Fibroblast of lung (primary cell): ENCODE measurements at regions not wholly inside any gene's neighbourhood (a gene's known extent, or its start where the extent isn't known, plus 50 kb on each side); places are given as distances from the start of the nearest gene placed in this dataset.

ENCODE experiments used
- DNase-seq, 2 donors: peaks; one replicate each; pipeline versions ENCODE4 v3.0.0 to v3.0.0-alpha.2; 2010; ENCODE audit warnings: low read depth in 2 of 2
- H2AFZ ChIP-seq: 2 replicates; pipeline ENCODE4 v1.5.1; 2012; ENCODE audit warnings: low read length, control low read depth, inconsistent platforms
- H3K27ac ChIP-seq: 2 replicates; pipeline ENCODE4 v1.5.1; 2011; ENCODE audit warnings: low read length, control low read depth; ENCODE audit not compliant: insufficient read depth
- H3K27me3 ChIP-seq: 2 replicates; pipeline ENCODE4 v1.5.1; 2011; ENCODE audit warnings: mild to moderate bottlenecking, low read length; ENCODE audit not compliant: control insufficient read depth, insufficient read depth
- H3K36me3 ChIP-seq: 2 replicates; pipeline ENCODE4 v1.5.1; 2011; ENCODE audit warnings: low read length; ENCODE audit not compliant: control insufficient read depth, insufficient read depth
- H3K4me1 ChIP-seq: 2 replicates; pipeline ENCODE4 v1.5.1; 2011; ENCODE audit warnings: low read length; ENCODE audit not compliant: control insufficient read depth, insufficient read depth; ENCODE audit errors: extremely low read depth
- H3K4me2 ChIP-seq: 2 replicates; pipeline ENCODE4 v1.5.1; 2011; ENCODE audit warnings: low read length, control low read depth; ENCODE audit not compliant: insufficient read depth; ENCODE audit errors: extremely low read depth
- H3K4me3 ChIP-seq, 4 experiments: fragments of 200-600 bp in 1 of 4; sonication (generic) in 1 of 4; replicated peaks in 1 of 4; 2 replicates each; pipeline ENCODE4 v1.5.1; 2011 to 2016; ENCODE audit warnings: low read length in 4 of 4, low read depth in 3 of 4, mild to moderate bottlenecking in 3 of 4, control low read depth in 2 of 4, inconsistent platforms in 1 of 4, mixed read lengths in 1 of 4; ENCODE audit not compliant: insufficient read depth in 1 of 4; ENCODE audit errors: control extremely low read depth in 1 of 4
- H3K79me2 ChIP-seq: 2 replicates; pipeline ENCODE4 v1.5.1; 2012; ENCODE audit warnings: mild to moderate bottlenecking, low read length, inconsistent platforms; ENCODE audit not compliant: control insufficient read depth, insufficient read depth
- H3K9ac ChIP-seq: 2 replicates; pipeline ENCODE4 v1.5.1; 2011; ENCODE audit warnings: mild to moderate bottlenecking, low read length, control low read depth; ENCODE audit not compliant: insufficient read depth
- H3K9me3 ChIP-seq: 2 replicates; pipeline ENCODE4 v1.5.1; 2012; ENCODE audit warnings: low read depth, low read length; ENCODE audit not compliant: control insufficient read depth, insufficient read depth
- H4K20me1 ChIP-seq: 2 replicates; pipeline ENCODE4 v1.5.1; 2011; ENCODE audit warnings: low read length; ENCODE audit not compliant: control insufficient read depth, insufficient read depth; ENCODE audit errors: extremely low read depth
- CTCF ChIP-seq, 2 donors: IDR thresholded peaks in 1 of 2; conservative IDR thresholded peaks in 1 of 2; 1 replicate in 1 of 2; 2 replicates in 1 of 2; pipeline ENCODE4 v1.5.1; 2011 to 2012; ENCODE audit warnings: low read length in 2 of 2, control low read depth in 1 of 2, inconsistent platforms in 1 of 2, low read depth in 1 of 2, mild to moderate bottlenecking in 1 of 2
- EZH2 ChIP-seq: IDR thresholded peaks from 2 replicates; pipeline ENCODE4 v1.5.1; 2012; ENCODE audit warnings: low read length, control low read depth, mild to moderate bottlenecking; ENCODE audit errors: missing control alignments

- H3K4me1 ChIP-seq = no peaks in the 10 kb centered on the region
- H3K79me2 ChIP-seq = no peaks in the 10 kb centered on the region
- no peak overlapping the region for H3K4me2 ChIP-seq
- H4K20me1 ChIP-seq = no peaks in the 10 kb centered on the region
- H3K4me3 ChIP-seq = no peak overlapping the region
- H2AFZ ChIP-seq = no peak overlapping the region
- no peak for TF ChIP-seq CTCF (conservative IDR thresholded peaks at IDR 0.05 in 1 of 2, IDR thresholded peaks at IDR 0.05 in 1 of 2; ENCODE audit: low read depth in 1 of 2, low read length in 2 of 2)
- no peak for TF ChIP-seq EZH2
- no peaks in the 10 kb centered on the region for H3K36me3 ChIP-seq
- H3K9me3 ChIP-seq = no peaks in the 10 kb centered on the region
- DNase-seq = no peak
- H3K9ac ChIP-seq = no peak overlapping the region
- no peak overlapping the region for H3K27ac ChIP-seq
- H3K27me3 ChIP-seq = no peaks in the 10 kb centered on the region
These were observed 280.4 kb downstream of the MTERF1 start for GRCh38 chr7:91600112-91600511.

GRCh38 chr7:91603707-91604106 is 276.8 kb downstream of the MTERF1 start:
- H3K36me3 ChIP-seq = no peaks in the 10 kb centered on the region
- no peak overlapping the region for H2AFZ ChIP-seq
- H4K20me1 ChIP-seq = no peaks in the 10 kb centered on the region
- no peak overlapping the region for H3K27ac ChIP-seq
- no peak overlapping the region for H3K9ac ChIP-seq
- no peaks in the 10 kb centered on the region for H3K79me2 ChIP-seq
- DNase-seq = no peak
- no peaks in the 10 kb centered on the region for H3K27me3 ChIP-seq
- H3K4me1 ChIP-seq = no peaks in the 10 kb centered on the region
- no peak for TF ChIP-seq EZH2
- TF ChIP-seq CTCF (conservative IDR thresholded peaks at IDR 0.05 in 1 of 2, IDR thresholded peaks at IDR 0.05 in 1 of 2; ENCODE audit: low read depth in 1 of 2, low read length in 2 of 2) = no peak
- H3K9me3 ChIP-seq = no peaks in the 10 kb centered on the region
- H3K4me3 ChIP-seq = no peak overlapping the region
- H3K4me2 ChIP-seq = no peak overlapping the region

GRCh38 chr7:91608606-91609005 is 271.9 kb downstream of the MTERF1 start:
- Histone ChIP-seq H2AFZ (no peak overlapping the region), H3K27me3 (no peaks in the 10 kb centered on the region), H3K36me3 (no peaks in the 10 kb centered on the region), H3K9ac (no peak overlapping the region), H4K20me1 (no peaks in the 10 kb centered on the region), H3K27ac (no peak overlapping the region), H3K4me2 (no peak overlapping the region), H3K79me2 (no peaks in the 10 kb centered on the region), H3K4me3 (no peak overlapping the region), H3K9me3 (no peaks in the 10 kb centered on the region), H3K4me1 (no peaks in the 10 kb centered on the region)
- TF ChIP-seq CTCF (conservative IDR thresholded peaks at IDR 0.05 in 1 of 2, IDR thresholded peaks at IDR 0.05 in 1 of 2; ENCODE audit: low read depth in 1 of 2, low read length in 2 of 2) (no peak), EZH2 (no peak)
- no peak for DNase-seq
